Peyer's patch (tissue), 4 donors: ENCODE measurements at regions not wholly inside any gene's neighbourhood (a gene's known extent, or its start where the extent isn't known, plus 50 kb on each side); places are given as distances from the start of the nearest gene placed in this dataset.

Source experiments
- DNase-seq, 3 donors: peaks; one replicate each; pipeline ENCODE4 v3.0.0-alpha.2; 2017 to 2019
- H3K27ac ChIP-seq, 4 donors: fragments of 200-600 bp; sonication (generic); one replicate each; pipeline ENCODE4 v1.5.1; 2016 to 2019
- H3K27me3 ChIP-seq, 2 donors: fragments of 200-600 bp; sonication (generic); one replicate each; pipeline ENCODE4 v1.5.1; 2019
- H3K36me3 ChIP-seq, 3 donors: fragments of 200-600 bp; sonication (generic); one replicate each; pipeline ENCODE4 v1.5.1; 2016 to 2019
- H3K4me1 ChIP-seq, 4 donors: fragments of 200-600 bp; sonication (generic); one replicate each; pipeline ENCODE4 v1.5.1; 2016 to 2019
- H3K4me3 ChIP-seq, 4 donors: fragments of 200-600 bp; sonication (generic); 1 replicate in 3 of 4; 2 replicates in 1 of 4; pipeline ENCODE4 v1.5.1; 2016 to 2019; ENCODE audit warnings: mild to moderate bottlenecking in 1 of 4
- H3K9me3 ChIP-seq, 4 donors: fragments of 200-600 bp; sonication (generic); one replicate each; pipeline ENCODE4 v1.5.1; 2016 to 2019; ENCODE audit warnings: mild to moderate bottlenecking in 1 of 4
- CTCF ChIP-seq, 6 experiments: fragments of 450-650 bp in 4 of 6; fragments of 200-600 bp in 2 of 6; sonication (generic) in 1 of 6; IDR thresholded peaks; one replicate each; pipeline ENCODE4 v1.5.1; 2017 to 2019; ENCODE audit warnings: antibody characterized with exemption in 6 of 6, mild to moderate bottlenecking in 3 of 6, moderate library complexity in 1 of 6
- POLR2A ChIP-seq, 2 donors: fragments of 450-650 bp; IDR thresholded peaks; one replicate each; pipeline ENCODE4 v1.5.1; 2017; ENCODE audit warnings: antibody characterized with exemption in 2 of 2, mild to moderate bottlenecking in 2 of 2, moderate library complexity in 2 of 2

GRCh38 chr7:41161041-41161587 lies 541.8 kb downstream of the INHBA start:
- TF ChIP-seq CTCF (IDR thresholded peaks at IDR 0.05) (no peak), POLR2A (IDR thresholded peaks at IDR 0.05) (no peak)

DNA sequence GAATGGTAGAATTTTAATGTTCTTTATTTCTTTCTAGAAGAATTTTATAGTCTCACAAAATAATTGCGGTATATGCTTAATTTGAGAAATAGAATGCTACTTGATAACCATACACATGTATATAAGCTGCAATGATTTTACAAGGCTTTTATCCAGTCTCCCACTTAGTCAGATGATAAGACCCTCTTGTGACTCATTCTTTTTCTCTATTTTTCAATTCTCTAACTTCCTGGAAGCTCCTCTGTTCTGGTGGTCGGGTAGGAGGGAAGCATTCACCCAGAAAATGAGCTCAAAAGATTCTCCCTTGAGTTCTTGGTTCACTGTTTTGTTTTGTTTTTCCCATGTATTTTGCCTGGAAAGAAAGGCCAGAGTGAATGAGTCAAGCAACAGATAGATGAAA lies 546.6 kb downstream of the INHBA start:
- no peaks in the 10 kb centered on the region for H3K27me3 ChIP-seq
- no peaks in the 10 kb centered on the region for H3K36me3 ChIP-seq
- H3K9me3 ChIP-seq, result no peaks in the 10 kb centered on the region
- H3K4me1 ChIP-seq, result no peaks in the 10 kb centered on the region
- H3K4me3 ChIP-seq, result no peak overlapping the region
- H3K27ac ChIP-seq, result no peak overlapping the region
- no peak for TF ChIP-seq CTCF (IDR thresholded peaks at IDR 0.05)
- TF ChIP-seq POLR2A (IDR thresholded peaks at IDR 0.05), result no peak
- no peak for DNase-seq

More at GRCh38 chr7:41161041-41161587, 541.8 kb downstream of the INHBA start:
- Histone ChIP-seq H3K27ac (no peak overlapping the region), H3K27me3 (no peaks in the 10 kb centered on the region), H3K4me1 (no peaks in the 10 kb centered on the region), H3K4me3 (no peak overlapping the region), H3K9me3 (no peaks in the 10 kb centered on the region), H3K36me3 (no peaks in the 10 kb centered on the region)
- no peak for DNase-seq

DNA sequence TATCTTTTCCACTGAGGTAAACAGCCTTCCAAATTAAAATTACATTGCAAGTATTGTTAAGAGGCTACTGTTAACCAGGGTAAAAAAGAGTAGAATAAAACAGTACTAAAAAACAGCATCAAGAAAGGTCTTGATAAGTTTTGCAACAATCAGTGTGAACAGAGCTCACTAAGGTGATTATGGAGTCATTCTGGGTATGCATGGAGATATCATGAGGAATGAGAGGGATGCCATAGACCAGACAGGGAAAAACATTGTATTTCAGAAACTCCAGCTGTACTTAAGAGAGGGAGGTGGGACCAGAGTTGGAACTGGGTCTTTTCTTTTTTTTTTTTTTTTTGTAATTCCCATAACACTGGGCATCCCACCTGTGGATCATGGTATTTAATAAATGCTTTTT lies 549.6 kb downstream of the INHBA start:
- no peak overlapping the region for H3K4me3 ChIP-seq
- TF ChIP-seq POLR2A (IDR thresholded peaks at IDR 0.05) (no peak), CTCF (IDR thresholded peaks at IDR 0.05) (no peak)
- no peak overlapping the region for H3K27ac ChIP-seq
- no peaks in the 10 kb centered on the region for H3K27me3 ChIP-seq
- H3K4me1 ChIP-seq, result no peaks in the 10 kb centered on the region
- H3K36me3 ChIP-seq, result no peaks in the 10 kb centered on the region
- H3K9me3 ChIP-seq, result no peaks in the 10 kb centered on the region
- no peak for DNase-seq

DNA sequence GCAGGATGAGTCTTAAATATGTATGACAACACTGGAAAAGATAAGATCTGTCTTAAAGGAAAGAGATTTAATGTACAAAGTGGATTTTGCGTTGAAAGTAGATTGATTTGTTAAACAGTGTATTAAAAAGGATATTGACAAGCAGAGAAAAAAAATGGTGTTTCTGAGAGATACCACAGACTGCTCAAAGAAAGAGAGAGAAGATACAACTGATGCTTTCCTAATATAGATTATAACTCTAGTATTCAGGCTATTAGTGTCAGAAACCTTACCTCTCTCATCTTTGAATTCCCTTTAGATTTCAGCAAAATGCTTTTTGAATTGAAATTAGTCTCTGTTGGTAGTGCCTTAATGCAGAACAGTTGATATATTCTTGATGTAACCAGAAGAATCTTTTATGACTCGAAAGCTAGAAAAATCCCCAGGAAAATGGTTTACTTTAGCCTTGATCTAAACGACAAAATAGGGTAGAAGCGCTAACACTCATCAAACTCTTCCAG lies 550.7 kb downstream of the INHBA start:
- Histone ChIP-seq H3K4me3 (no peak overlapping the region), H3K27me3 (no peaks in the 10 kb centered on the region), H3K9me3 (no peaks in the 10 kb centered on the region), H3K36me3 (no peaks in the 10 kb centered on the region), H3K27ac (no peak overlapping the region), H3K4me1 (no peaks in the 10 kb centered on the region)
- no peak for DNase-seq
- TF ChIP-seq CTCF (IDR thresholded peaks at IDR 0.05), result no peak
- no peak for TF ChIP-seq POLR2A (IDR thresholded peaks at IDR 0.05)

DNA sequence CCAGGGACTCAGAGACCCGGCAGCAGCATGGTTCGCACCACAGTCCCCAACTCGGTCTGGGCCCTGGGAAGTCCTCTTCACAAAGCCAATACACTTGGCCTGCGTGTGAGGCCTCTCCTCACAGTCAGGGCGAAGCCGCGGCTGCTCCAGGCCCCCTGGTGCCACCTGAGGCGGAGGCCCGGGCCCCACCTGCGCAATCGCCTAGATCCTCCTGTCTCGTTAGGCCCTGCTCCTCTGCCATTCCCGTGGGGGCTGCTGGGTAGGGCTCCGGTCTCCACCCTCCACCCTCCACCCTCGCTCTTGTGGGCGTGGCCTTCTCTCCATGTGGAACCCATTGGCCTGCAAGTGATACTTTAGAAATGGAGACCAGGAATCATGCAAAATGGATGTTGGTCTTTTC lies 553.3 kb downstream of the INHBA start:
- Histone ChIP-seq H3K27me3 (no peaks in the 10 kb centered on the region), H3K4me1 (no peaks in the 10 kb centered on the region)
- TF ChIP-seq POLR2A (IDR thresholded peaks at IDR 0.05) (no peak), CTCF (IDR thresholded peaks at IDR 0.05) (no peak)

GRCh38 chr7:41148521-41148951 lies 554.4 kb downstream of the INHBA start:
- Histone ChIP-seq H3K4me1 (no peaks in the 10 kb centered on the region), H3K27me3 (no peaks in the 10 kb centered on the region), H3K27ac (no peak overlapping the region), H3K9me3 (no peaks in the 10 kb centered on the region), H3K4me3 (no peak overlapping the region), H3K36me3 (no peaks in the 10 kb centered on the region)
- no peak for DNase-seq
- no peak for TF ChIP-seq CTCF (IDR thresholded peaks at IDR 0.05)
- TF ChIP-seq POLR2A (IDR thresholded peaks at IDR 0.05), result no peak

More for the DNA sequence above, 553.3 kb downstream of the INHBA start:
- no peaks in the 10 kb centered on the region for H3K9me3 ChIP-seq
- no peak overlapping the region for H3K27ac ChIP-seq
- no peak overlapping the region for H3K4me3 ChIP-seq
- DNase-seq, result no peak
- no peaks in the 10 kb centered on the region for H3K36me3 ChIP-seq
